HG03139 (cell line): ENCODE measurements at regions not wholly inside any gene's neighbourhood (a gene's known extent, or its start where the extent isn't known, plus 50 kb on each side); places are given as distances from the start of the nearest gene placed in this dataset.
"Not testable (repeated sequence)": the region's sequence is repeated elsewhere in the genome, so short reads cannot be mapped to it uniquely, and the experiment has no call there.

Experiments
- ATAC-seq: cut with Tn5 transposase; IDR thresholded peaks from one replicate; pipeline ENCODE4 v1.9.1; 2021; ENCODE audit not compliant: unreplicated experiment

DNA sequence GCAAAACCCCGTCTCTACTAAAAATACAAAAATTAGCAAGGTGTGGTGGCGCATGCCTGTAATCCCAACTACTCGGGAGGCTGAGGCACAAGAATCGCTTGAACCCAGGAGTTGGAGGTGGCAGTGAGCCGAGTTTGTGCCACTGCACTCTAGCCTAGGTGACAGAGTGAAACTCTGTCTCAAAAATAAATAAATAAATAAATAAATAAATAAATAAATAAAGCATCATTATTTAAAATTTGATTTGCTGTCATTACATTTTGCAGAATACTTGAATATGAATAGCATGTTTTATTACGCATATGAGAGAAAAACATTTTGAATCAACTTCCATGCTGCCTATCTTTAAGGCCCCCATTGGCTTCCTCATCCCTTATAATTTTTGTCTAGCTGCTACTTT is 53.4 kb upstream of the MED14 start:
- ATAC-seq: not testable (repeated sequence)

DNA sequence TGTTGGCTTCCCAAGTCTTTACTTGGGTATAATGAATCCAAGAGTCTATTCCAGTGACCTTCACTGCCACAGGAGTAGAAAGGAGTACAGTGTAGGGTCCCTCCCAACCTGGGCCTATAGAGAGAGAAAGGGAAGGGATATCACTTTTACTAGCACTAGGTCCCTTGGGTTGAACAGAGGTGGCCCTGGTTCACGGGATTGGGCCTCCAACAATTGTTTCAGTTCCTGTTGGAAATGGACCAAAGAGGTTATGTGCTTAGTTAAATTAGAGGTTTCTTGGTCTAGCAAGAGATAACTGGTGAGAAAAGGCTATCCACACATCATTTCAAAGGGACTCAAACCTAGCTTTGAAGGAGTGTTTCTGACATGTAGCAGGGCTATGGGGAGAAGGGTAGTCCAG is 57.1 kb upstream of the MED14 start:
- no peak for ATAC-seq

DNA sequence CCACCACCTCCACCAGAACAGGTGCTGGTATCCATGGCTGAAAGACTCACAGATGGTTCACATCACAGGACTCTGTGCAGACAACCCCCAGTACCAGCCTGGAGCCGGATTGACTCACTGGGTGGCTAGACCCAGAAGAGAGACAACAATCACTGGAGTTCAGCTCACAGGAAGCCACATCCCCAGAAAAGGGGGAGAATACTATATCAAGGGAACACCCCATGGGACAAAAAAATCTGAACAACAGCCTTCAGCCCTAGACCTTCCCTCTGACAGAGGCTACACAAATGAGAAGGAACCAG is 59.4 kb upstream of the MED14 start:
- ATAC-seq: not testable (repeated sequence)

DNA sequence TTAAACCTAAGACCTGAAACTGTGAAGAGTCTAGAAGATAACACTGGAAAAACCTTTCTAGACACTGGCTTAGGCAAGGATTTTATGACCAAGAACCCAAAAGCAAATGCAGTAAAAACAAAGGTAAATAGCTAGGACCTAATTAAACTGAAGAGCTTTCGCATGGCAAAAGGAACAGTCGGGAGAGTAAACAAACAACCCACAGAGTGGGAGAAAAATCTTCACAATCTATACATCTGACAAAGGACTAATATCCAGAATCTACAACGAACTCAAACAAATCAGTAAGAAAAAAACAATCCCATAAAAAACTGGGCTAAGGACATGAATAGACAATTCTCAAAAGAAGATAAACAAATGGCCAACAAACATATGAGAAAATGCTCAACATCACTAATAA is 64.4 kb upstream of the MED14 start:
- ATAC-seq: not testable (repeated sequence)

DNA sequence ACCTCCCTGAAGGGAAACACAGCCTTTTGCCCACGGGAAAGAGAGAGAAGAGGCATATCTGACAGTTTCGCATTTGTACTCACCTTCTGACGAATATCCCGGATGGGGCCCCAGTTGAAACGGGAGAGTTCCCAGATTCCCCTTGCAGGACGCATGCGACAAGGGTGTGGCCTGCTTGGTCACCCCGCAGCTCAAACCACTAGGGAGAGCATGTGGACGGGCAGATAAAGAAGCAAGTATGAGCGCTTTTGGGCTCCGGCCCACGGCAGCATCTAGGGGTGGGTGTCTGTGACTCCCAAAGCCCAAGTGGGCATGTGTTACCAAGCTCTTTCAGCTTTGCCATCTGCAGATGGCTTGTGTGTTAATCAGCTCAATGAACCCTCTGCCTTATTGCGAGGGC is 70.1 kb upstream of the MED14 start:
- ATAC-seq: no peak

DNA sequence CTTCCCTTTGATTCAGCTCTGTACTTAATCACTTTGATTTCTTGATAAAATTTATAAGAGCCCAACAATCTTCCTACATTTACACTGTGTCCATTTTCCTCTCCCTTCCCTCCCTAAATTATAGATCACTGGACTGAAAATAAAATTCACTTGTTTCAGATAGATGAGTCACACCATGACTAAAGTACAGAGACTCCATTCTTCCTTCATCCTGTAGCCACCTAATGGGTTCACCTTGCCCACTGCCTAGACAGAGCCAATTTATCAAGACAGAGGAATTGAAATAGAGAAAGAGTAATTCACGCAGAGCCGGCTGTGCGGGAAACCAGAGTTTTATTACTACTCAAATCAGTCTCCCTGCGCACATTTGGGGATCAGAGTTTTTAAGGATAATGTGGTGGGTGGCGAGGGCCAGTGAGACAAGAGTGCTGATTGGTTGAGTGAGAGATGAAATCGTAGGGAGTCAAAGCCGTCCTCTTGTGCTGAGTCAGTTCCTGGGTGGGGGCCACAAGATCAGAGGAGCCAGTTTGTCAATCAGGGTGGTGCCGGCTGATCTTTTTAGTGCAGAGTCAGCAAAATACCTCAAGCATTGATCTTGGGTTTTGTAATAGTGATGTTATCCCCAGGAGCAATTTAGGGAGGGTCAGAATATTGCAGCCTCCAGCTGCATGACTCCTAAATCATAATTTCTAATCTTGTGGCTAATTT is 71.3 kb upstream of the MED14 start:
- no peak for ATAC-seq

DNA sequence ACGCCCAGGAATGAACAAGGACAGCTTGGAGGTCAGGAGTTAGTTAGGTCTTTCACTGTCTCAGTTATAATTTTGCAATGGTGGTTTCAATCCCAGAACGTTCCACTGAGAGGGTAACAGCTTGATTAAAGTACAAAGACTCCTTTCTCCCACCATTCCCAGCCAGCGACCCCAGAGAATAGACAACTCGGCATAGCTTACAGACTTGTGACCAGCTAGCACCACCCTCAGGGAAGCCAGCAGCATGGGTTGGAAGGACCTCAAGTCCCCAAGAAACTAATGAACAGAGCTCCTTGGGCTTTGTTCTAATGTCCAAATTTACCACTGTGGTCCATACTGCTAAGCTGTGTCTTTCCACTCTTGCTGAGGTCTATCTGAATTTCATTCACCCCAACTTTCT is 72.0 kb upstream of the MED14 start:
- no peak for ATAC-seq

DNA sequence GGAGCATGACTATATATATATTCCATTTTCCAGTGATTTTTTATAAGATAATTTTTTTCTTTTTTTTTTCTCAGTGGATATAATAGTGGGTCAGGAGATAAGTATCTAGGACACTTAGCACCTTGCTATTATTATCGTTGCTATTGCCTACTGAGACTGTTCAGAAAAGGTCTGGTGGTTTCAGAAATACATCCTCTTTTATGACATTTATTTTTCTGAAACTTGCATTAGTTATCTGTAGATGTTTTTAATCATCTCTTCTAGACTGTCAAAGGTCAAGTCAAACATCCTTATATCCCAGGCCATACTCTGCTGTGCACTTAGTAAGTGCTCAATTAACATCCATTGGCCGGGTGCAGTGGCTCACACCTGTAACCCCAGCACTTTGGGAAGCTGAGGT is 72.9 kb upstream of the MED14 start:
- no peak for ATAC-seq

DNA sequence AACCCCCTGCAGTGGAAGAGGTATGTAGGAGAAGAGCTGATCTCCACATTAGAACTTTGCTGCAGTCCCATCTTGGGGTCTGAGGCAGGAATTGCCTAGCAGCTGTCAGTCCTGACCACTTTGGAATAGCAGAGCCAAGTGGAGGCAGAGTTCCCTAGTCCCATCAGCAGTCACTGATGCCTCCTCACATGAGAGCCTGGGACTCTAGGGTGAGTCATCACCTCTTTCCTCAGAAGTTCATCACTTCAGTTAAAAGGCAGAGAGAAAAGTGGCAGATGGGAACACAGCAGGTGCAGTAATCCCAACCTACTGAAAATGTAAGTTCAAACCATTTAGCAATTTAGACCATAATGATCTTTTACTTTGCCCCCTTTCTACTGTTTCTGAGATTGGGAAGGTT is 73.9 kb upstream of the MED14 start:
- no peak for ATAC-seq

DNA sequence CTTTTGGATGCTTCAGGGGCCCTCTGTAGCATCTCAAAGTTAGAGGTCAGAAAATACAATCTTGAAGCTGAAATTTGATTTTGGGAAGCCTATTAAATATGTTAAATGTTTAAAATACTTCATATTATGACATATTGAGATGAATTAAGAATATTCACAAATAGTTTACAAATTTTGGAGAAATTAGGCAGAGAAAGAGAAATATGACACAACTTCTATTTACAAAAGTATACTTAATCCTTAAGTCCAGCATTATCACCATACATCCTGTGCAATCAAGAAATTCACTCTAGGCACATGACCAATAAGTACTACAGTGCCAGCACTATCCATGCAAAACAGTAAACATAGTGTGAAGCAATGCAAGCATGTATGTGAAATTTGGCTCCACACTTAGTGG is 79.7 kb upstream of the MED14 start:
- not testable (repeated sequence) for ATAC-seq

DNA sequence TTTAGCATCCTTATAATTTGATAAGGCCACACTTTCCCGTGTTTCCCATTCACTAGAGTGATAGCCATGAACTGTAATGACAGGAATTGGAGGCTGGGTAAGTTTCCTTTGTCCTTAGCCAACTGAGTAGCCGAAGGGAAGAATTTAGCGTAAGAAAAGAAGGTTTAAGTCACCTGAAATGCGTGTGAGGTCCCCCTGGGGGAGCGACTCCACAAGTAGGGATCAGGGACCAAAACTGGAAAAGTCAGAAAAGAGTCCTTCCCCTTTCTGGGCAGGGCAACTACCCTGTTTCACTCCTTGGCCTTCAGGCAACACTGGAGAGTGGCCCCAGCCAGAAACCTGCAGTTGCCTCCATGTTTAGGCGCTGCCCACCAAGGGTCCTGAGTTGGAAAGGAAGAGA is 81.6 kb upstream of the MED14 start:
- ATAC-seq: no peak

DNA sequence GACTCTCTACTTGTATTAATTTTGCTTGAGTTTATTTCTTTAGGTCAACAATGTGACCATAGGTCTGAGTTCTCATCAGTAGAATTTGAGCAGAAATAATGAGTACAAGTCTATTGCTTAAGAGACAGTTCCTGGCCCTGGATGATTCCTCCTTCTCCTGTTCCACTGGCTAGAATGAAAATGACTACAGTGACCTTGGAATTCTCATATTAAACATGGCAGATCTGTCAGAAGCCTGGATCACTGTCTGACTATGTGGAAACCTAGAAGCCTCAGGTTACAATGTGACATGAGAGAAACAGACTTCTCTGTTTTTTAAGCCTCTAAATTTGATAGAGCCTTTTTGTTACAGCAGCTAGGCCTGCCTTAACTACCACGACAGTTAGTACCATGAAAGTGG is 82.9 kb upstream of the MED14 start:
- ATAC-seq: no peak

DNA sequence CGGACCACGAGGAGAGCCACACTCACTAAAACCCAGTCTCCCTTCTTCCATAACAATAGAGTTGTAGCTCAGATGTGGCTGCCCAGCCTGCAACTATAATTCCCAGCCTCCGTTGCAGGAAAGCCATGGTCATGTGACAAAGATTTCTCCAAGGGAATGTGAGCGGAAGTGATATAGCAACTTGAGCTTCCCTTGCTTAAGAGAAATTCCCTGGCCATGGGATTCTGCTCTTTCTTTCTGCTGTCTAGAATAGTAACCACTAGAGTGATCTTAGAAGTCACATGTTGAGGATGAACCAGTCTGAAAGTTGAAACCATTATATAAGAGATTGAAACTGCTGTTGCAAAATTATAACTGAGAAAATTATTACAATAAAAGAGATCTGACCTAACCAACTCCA is 86.4 kb upstream of the MED14 start:
- no peak for ATAC-seq

DNA sequence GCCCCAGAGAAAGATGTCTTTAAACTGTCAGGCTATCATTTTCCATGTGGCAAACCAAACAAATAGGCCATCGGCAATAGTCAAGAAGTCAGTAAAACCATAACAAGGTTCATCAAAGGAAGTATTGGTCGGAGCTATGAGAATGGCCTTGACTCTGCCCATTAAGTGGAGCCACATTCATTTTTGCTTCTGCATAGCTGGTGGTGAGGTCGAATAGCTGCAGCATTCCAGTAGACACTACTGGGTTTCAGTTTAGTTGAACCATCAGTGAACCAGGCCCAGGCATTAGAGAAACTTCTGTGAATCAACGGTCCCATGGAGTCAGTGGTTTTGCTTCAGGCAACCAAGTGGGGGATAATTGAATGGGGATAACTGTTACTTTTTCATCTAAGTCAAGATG is 92.0 kb upstream of the MED14 start:
- no peak for ATAC-seq

DNA sequence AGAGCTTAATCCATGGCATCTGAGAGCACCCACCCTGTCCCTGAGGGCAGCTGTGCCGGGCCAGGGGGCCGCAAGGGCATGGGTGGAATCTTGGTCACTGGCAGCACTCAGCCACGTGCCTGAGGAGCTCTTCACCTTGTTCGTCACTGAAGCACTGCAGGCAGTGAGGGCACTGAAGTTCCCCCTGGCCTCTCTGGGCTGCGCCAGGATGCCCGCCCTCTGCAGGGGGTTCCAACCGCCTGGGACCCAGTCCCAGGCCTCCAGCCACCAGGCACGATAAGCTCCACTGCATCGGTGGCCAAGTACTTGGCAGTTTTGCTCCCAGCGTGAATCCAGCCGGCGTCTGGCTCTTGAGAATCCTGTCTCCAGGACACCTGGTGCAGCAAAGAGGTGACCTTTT is 96.4 kb upstream of the MED14 start:
- no peak for ATAC-seq

DNA sequence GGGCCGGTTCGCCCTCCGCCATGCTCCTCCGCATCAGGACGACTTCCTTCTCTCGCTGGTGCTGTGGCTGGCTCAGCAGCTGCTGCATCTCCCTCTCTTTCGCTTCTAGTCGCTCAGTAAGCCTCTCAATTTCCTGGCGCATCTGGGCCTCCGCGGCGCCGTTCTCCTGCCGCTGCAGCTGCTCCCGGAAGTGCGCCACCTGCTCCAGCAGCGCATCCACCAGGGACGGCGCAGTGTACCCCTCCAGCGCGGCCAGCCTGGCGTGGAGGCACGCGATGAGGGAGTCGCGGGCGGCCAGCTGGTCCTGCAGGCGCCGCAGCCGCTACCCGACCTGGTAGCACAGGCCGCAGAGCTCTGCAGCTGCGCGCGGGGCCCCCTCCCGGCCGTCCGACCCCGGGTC is 97.4 kb upstream of the MED14 start:
- ATAC-seq: no peak

DNA sequence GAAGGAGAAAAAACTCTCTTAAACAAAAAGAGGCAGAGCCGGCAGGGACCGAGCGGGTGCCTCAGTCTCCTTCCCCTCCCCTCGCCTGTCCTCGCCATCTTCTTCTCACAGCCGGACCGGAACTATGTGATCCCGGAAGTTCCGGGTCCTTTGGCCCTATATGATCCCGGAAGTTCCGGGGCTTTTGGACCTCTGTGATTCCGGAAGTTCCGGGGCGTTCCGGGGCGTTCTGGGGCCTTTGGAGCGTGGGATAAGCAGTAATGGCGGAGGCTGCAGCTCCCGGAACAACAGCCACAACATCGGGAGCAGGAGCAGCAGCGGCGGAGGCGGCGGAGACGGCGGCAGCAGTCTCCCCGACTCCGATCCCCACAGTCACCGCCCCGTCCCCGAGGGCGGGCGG is 98.9 kb upstream of the MED14 start:
- no peak for ATAC-seq

DNA sequence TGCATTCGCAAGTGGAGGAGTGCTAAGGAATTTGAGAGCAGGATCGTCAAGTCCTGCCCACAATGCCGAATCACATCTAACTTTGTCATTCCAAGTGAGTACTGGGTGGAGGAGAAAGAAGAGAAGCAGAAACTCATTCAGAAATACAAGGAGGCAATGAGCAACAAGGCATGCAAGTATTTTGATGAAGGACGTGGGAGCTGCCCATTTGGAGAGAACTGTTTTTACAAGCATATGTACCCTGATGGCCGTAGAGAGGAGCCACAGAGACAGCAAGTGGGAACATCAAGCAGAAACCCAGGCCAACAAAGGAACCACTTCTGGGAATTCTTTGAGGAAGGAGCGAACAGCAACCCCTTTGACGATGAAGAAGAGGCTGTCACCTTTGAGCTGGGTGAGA is 100.2 kb upstream of the MED14 start:
- no peak for ATAC-seq

DNA sequence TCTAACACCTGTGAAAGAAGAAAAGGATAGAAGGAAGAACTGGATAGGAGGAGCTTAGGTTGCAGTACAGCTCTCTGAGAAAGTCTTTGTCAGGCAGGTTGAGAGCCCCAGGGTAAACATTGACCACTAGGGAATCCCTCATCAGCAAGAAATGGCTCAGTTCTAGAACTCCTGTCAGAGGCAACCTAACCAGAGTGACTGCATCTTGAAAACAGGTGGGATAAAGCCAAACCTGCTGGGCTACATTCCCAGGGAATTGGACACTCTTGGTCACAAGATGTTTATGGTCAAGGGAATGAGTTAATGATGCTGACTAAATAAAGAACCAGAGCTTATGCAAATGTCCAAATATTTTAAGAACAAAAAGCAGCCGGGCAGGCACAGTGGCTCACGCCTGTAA is 108.3 kb upstream of the MED14 start:
- ATAC-seq: no peak

DNA sequence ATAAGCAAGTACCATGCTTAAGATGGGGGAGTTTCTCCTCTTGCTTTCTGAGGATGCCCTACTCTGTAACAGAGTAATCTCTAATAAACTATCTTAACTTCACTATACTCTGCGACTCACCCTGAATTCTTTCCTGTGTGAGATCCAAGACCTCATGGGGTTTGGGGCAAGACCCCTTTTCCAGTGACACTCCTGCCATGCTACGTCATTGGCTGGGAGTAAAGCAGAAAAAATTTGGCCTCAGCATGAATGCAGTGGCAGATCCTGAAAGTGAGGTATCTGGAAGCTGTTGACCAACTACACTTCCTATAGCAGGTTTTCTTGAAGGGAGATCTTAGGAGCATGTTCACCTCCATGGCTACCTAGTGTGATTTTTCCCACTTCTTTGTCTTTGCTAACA is 109.1 kb upstream of the MED14 start:
- ATAC-seq: no peak

DNA sequence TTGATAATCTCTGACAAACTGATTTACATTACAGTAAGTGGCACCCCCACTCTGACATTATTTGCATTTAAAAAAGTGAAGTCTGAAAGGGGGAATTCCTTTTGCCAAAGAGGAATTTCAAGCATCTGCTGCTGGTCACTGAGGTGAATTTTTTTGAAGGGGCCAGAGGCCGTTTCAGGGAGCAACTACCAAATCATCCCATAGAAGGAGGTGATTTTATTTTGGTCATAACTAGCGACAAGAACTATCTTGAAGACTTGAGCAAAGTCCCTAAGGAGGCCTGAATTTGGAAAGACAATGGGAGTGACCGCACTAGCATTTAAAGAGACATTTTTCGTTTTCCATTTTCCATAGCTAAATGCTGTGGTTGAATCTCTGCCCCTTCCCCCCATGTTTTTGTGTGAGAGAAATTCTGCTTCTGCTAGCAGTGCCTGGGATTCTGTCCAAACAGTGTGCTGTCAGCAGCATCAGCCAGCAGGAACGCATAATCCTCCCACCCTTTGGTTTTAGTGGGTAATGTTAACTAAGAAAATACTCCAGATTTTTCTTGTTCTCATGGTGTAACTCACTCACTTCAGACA is 110.1 kb upstream of the MED14 start:
- no peak for ATAC-seq

DNA sequence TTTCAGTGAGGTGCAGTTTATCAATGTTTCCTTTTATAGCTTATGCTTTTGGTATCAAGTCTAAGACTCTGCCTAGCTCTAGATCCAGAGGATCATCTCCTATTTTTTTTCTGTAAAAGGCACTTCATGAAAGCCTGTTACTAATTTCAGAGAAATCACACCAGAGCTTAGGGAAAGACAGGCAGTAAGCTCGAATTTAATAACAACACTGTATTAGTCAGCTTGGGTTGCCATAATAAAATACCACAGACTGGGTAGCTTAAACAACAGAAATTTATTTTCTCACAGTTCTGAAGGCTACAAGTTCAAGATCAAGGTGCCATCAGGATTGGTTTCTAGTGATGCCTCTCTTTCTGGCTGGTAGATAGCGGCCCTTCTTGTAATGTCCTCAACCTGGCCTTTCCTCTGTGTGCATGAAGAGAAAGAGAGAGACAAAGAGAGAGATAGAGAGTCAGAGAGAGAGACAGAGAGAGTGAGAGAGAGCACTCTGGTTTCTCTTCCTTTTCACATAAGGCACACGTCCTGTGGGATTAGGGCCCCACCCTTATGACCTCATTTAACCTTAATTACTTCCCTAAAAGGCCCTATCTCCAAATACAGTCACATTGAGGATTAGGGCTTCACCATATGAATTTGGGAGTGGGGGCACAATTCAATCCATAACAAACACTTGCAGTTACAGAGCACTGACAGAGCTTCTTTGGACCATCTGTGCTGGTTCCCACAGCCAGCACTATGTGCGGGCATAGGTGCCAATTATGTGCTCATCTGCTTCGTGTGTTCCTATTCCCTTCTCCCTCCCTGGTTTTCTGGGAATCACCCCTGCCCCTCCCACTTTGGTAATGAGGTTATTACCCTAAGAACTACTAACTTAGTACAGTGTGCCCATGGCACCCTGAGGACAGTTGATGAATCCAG is 114.8 kb upstream of the MED14 start:
- no peak for ATAC-seq
